H1 (cell line): ENCODE measurements at regions not wholly inside any gene's neighbourhood (a gene's known extent, or its start where the extent isn't known, plus 50 kb on each side); places are given as distances from the start of the nearest gene placed in this dataset.
A peak's percentile ranks its signal among the peaks of the same experiment; 100 is the strongest.

ENCODE experiments used
- CTCF ChIA-PET: fragments of 300-600 bp; sonication (Branson Sonifier 250); formaldehyde crosslinking; loops from one replicate; lab custom pipeline; 2021; ENCODE audit not compliant: partially characterized antibody; lab: Charles Lee
- POLR2A ChIA-PET: fragments of 300-600 bp; sonication (Branson Sonifier 250); formaldehyde crosslinking; loops from one replicate; lab custom pipeline; 2021; ENCODE audit warnings: inconsistent platforms; ENCODE audit not compliant: partially characterized antibody; lab: Charles Lee
- DNase-seq, 2 experiments: peaks; one replicate each; pipeline versions ENCODE4 v3.0.0 to v3.0.0-alpha.2; 2010 to 2022; ENCODE audit warnings: low spot score in 2 of 2, low read depth in 1 of 2, mixed read lengths in 1 of 2
- FAIRE-seq: peaks from 2 replicates; lab custom pipeline; 2011; peaks lifted over from hg19 to GRCh38; lab: Jason Lieb, UNC
- H2AFZ ChIP-seq: 2 replicates; pipeline ENCODE4 v1.8.1; 2012; ENCODE audit warnings: low read length, inconsistent platforms
- H2AK5ac ChIP-seq: 2 replicates; pipeline ENCODE4 v1.6.1; 2013; ENCODE audit warnings: low read depth, low read length
- H2BK120ac ChIP-seq: replicated peaks from 2 replicates; pipeline ENCODE3; 2013; ENCODE audit warnings: low read depth, low read length, inconsistent platforms
- H2BK12ac ChIP-seq: 2 replicates; pipeline ENCODE4 v1.6.1; 2013; ENCODE audit warnings: low read depth, low read length
- H2BK15ac ChIP-seq: 2 replicates; pipeline ENCODE4 v1.6.1; 2013; ENCODE audit warnings: low read length
- H2BK20ac ChIP-seq: 2 replicates; pipeline ENCODE4 v1.6.1; 2013; ENCODE audit warnings: low read length
- H2BK5ac ChIP-seq: 2 replicates; pipeline ENCODE4 v1.6.1; 2013; ENCODE audit warnings: low read depth, low read length
- H3K14ac ChIP-seq: 2 replicates; pipeline ENCODE4 v1.6.1; 2013; ENCODE audit warnings: inconsistent platforms; ENCODE audit not compliant: insufficient read length
- H3K18ac ChIP-seq: 2 replicates; pipeline ENCODE4 v1.6.1; 2013; ENCODE audit warnings: low read length; ENCODE audit errors: extremely low read depth
- H3K23ac ChIP-seq: 2 replicates; pipeline ENCODE4 v1.6.1; 2013; ENCODE audit warnings: inconsistent platforms; ENCODE audit not compliant: insufficient read length
- H3K23me2 ChIP-seq: 2 replicates; pipeline ENCODE4 v1.6.1; 2013; ENCODE audit warnings: low read depth, low read length
- H3K27ac ChIP-seq: 2 replicates; pipeline ENCODE4 v1.6.1; 2011; ENCODE audit warnings: low read depth, low read length, inconsistent platforms
- H3K27me3 ChIP-seq, 4 experiments: replicated peaks in 1 of 4; 1 replicate in 1 of 4; 2 replicates in 3 of 4; pipeline versions ENCODE4 v1.6.1 to v1.8.1; 2011 to 2013; ENCODE audit warnings: low read length in 3 of 4, mild to moderate bottlenecking in 3 of 4, inconsistent platforms in 2 of 4, mixed read lengths in 2 of 4, moderate library complexity in 1 of 4; ENCODE audit not compliant: control insufficient read depth in 3 of 4, insufficient read depth in 3 of 4; ENCODE audit errors: extremely low read depth in 1 of 4
- H3K36me3 ChIP-seq, 4 experiments: 2 replicates each; pipeline versions ENCODE4 v1.6.1 to v1.8.1; 2011 to 2013; ENCODE audit warnings: mild to moderate bottlenecking in 4 of 4, low read length in 3 of 4, moderate library complexity in 2 of 4, control low read depth in 1 of 4, inconsistent platforms in 1 of 4; ENCODE audit not compliant: insufficient read depth in 4 of 4, control insufficient read depth in 2 of 4
- H3K4ac ChIP-seq: replicated peaks from 2 replicates; pipeline ENCODE3; 2013; ENCODE audit warnings: low read length, low read depth, mixed read lengths, inconsistent platforms; ENCODE audit not compliant: insufficient read length
- H3K4me1 ChIP-seq, 4 experiments: replicated peaks in 1 of 4; 1 replicate in 1 of 4; 2 replicates in 3 of 4; pipeline versions ENCODE4 v1.6.1 to v1.8.1; 2011 to 2013; ENCODE audit warnings: low read length in 3 of 4, inconsistent platforms in 2 of 4, mixed read lengths in 1 of 4; ENCODE audit not compliant: insufficient read depth in 4 of 4, control insufficient read depth in 3 of 4
- H3K4me2 ChIP-seq, 2 experiments: 2 replicates each; pipeline versions ENCODE4 v1.6.1 to v1.8.1; 2011 to 2013; ENCODE audit warnings: low read depth in 2 of 2, low read length in 2 of 2, control low read depth in 1 of 2, inconsistent platforms in 1 of 2, mild to moderate bottlenecking in 1 of 2; ENCODE audit not compliant: insufficient read depth in 1 of 2
- H3K4me3 ChIP-seq, 4 experiments: fragments of 200-600, 300-600 bp in 1 of 4; sonication (generic), shearing (Covaris generic), sonication (Bioruptor Twin) in 1 of 4; 2 replicates each; pipeline versions ENCODE4 v1.5.1 to v1.8.1; 2011 to 2016; ENCODE audit warnings: low read length in 4 of 4, low read depth in 3 of 4, control low read depth in 2 of 4, inconsistent platforms in 2 of 4, mild to moderate bottlenecking in 2 of 4, mixed read lengths in 1 of 4, moderate library complexity in 1 of 4; ENCODE audit not compliant: insufficient read depth in 2 of 4; ENCODE audit errors: extremely low read depth in 1 of 4
- H3K56ac ChIP-seq: replicated peaks from 2 replicates; pipeline ENCODE3; 2013; ENCODE audit warnings: low read depth, mild to moderate bottlenecking, mixed read lengths, low read length, inconsistent platforms; ENCODE audit not compliant: insufficient read length
- H3K79me1 ChIP-seq: 2 replicates; pipeline ENCODE4 v1.6.1; 2013; ENCODE audit warnings: low read depth, low read length, control low read depth
- H3K79me2 ChIP-seq, 2 experiments: 2 replicates each; pipeline versions ENCODE4 v1.6.1 to v1.8.1; 2012 to 2013; ENCODE audit warnings: low read length in 2 of 2, mild to moderate bottlenecking in 2 of 2, inconsistent platforms in 1 of 2; ENCODE audit not compliant: insufficient read depth in 2 of 2, control insufficient read depth in 1 of 2
- H3K9ac ChIP-seq, 4 experiments: replicated peaks in 1 of 4; 1 replicate in 1 of 4; 2 replicates in 3 of 4; pipeline versions ENCODE4 v1.6.1 to v1.8.1; 2011 to 2013; ENCODE audit warnings: low read depth in 3 of 4, low read length in 3 of 4, control low read depth in 2 of 4, mild to moderate bottlenecking in 2 of 4, moderate library complexity in 2 of 4, inconsistent platforms in 1 of 4; ENCODE audit errors: extremely low read depth in 1 of 4
- H3K9me3 ChIP-seq, 2 experiments: 2 replicates each; pipeline versions ENCODE4 v1.6.1 to v1.8.1; 2012 to 2013; ENCODE audit warnings: mild to moderate bottlenecking in 2 of 2, moderate library complexity in 2 of 2, control low read depth in 1 of 2, inconsistent platforms in 1 of 2, low read depth in 1 of 2, low read length in 1 of 2, mixed read lengths in 1 of 2; ENCODE audit not compliant: insufficient read depth in 2 of 2
- H4K20me1 ChIP-seq, 2 experiments: replicated peaks in 1 of 2; 2 replicates each; pipeline versions ENCODE3 to v1.8.1; 2011 to 2013; ENCODE audit warnings: inconsistent platforms in 2 of 2, low read length in 2 of 2, mild to moderate bottlenecking in 1 of 2; ENCODE audit not compliant: insufficient read depth in 2 of 2, control insufficient read depth in 1 of 2
- H4K5ac ChIP-seq: 2 replicates; pipeline ENCODE4 v1.6.1; 2013; ENCODE audit warnings: low read length, low read depth, mixed read lengths, inconsistent platforms; ENCODE audit not compliant: insufficient read length
- H4K8ac ChIP-seq: 2 replicates; pipeline ENCODE4 v1.8.0; 2013; ENCODE audit warnings: mild to moderate bottlenecking, moderate library complexity, low read length, inconsistent platforms; ENCODE audit not compliant: insufficient read depth; ENCODE audit errors: extremely low read depth
- H4K91ac ChIP-seq: replicated peaks from 2 replicates; pipeline ENCODE3; 2013; ENCODE audit warnings: low read length, mixed read lengths, inconsistent platforms; ENCODE audit not compliant: insufficient read length
- ATF2 ChIP-seq: IDR thresholded peaks from 2 replicates; pipeline ENCODE4 v1.6.1; 2012; ENCODE audit warnings: low read length, inconsistent platforms
- KDM5A ChIP-seq: fragments of 200-600 bp; IDR thresholded peaks from 2 replicates; pipeline ENCODE4 v1.7.1; 2012; ENCODE audit warnings: mild to moderate bottlenecking, low read length, inconsistent platforms, mixed read lengths
- POLR2A ChIP-seq, 2 experiments: IDR thresholded peaks; 1 replicate in 1 of 2; 2 replicates in 1 of 2; pipeline ENCODE4 v1.6.1; 2011; ENCODE audit warnings: low read depth in 2 of 2, low read length in 2 of 2, mild to moderate bottlenecking in 2 of 2; ENCODE audit errors: control extremely low read depth in 1 of 2
- TAF1 ChIP-seq: IDR thresholded peaks from 2 replicates; pipeline ENCODE4 v1.6.1; 2011; ENCODE audit warnings: mild to moderate bottlenecking, low read depth, low read length
- TEAD4 ChIP-seq: IDR thresholded peaks from 2 replicates; pipeline ENCODE4 v1.6.1; 2012; ENCODE audit warnings: low read depth, low read length, inconsistent platforms, mixed read lengths
- WGBS, 2 experiments: shearing (Covaris generic) in 1 of 2; methylation state at CpG; one replicate each; pipeline versions ENCODE4 v1.1.6 to v1.1.7; 2013 to 2015; ENCODE audit warnings: low lambda C conversion rate in 2 of 2, mixed read lengths in 2 of 2, inconsistent platforms in 1 of 2, low coverage in 1 of 2, missing lambda C conversion rate in 1 of 2; ENCODE audit not compliant: insufficient replicate concordance in 2 of 2, insufficient coverage in 1 of 2, insufficient read length in 1 of 2; ENCODE audit errors: extremely low coverage in 1 of 2, missing lambda C conversion rate in 1 of 2; 5-methylcytosine and 5-hydroxymethylcytosine counted together

DNA sequence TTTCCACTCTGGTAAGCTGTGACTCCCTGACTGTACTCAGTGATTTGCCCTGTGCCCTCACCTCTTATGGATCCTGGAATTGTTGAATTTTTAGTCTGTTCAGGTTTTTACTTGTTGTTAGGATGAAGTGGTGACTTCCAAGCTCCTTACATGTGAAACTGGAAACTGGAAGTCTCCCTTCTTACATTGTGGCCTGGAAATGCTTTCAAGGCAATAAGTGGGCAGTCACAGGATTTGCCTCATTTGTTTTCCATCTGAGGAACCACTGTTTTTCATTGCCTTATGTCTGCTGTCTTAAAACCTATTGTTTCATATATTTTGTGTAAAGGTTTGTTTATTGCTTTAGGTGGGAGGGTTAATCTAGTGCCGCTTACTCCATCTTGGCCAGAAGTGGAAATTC lies 155.8 kb downstream of the CYB561 start:
- Histone ChIP-seq H3K36me3 (no peaks in the 10 kb centered on the region), H3K79me2 (no peaks in the 10 kb centered on the region), H2AFZ (no peak overlapping the region), H3K56ac (no peak overlapping the region), H3K4me1 (peaks cover 0 to 6% (median 0%) of the 10 kb centered on the region in 4 experiments; a peak in 1 of 7 replicates), H3K23ac (no peak overlapping the region), H3K9me3 (peaks cover 5 to 7% of the 10 kb centered on the region in 2 experiments; a peak in 2 of 4 replicates), H4K8ac (no peak overlapping the region), H2BK120ac (no peak overlapping the region), H4K20me1 (no peaks in the 10 kb centered on the region), H2AK5ac (no peak overlapping the region), H3K79me1 (no peaks in the 10 kb centered on the region), H3K9ac (no peak overlapping the region), H3K18ac (peak overlapping the region; percentile 63; the same call in 1 of the 2 replicates), H3K4me2 (peak overlapping the region in 1 of 2 experiments; percentile 19; a peak in 1 of 4 replicates), H2BK20ac (no peak overlapping the region), H3K4me3 (peak overlapping the region in 1 of 4 experiments; percentile 25; a peak in 1 of 8 replicates), H2BK15ac (no peak overlapping the region), H3K14ac (no peak overlapping the region), H3K27ac (no peak overlapping the region), H3K23me2 (no peaks in the 10 kb centered on the region), H3K4ac (no peak overlapping the region), H3K27me3 (no peaks in the 10 kb centered on the region), H2BK12ac (no peak overlapping the region), H2BK5ac (0 out of 2 replicates have a peak overlapping the region, but pooled peaks have one; percentile 5), H4K5ac (no peak overlapping the region), H4K91ac (no peak overlapping the region)
- TF ChIP-seq POLR2A (IDR thresholded peaks at IDR 0.05; ENCODE audit: control extremely low read depth in 1 of 2, low read depth in 2 of 2, low read length in 2 of 2) (no peak), KDM5A (no peak), ATF2 (no peak), TAF1 (no peak), TEAD4 (no peak)
- WGBS, 2 experiments: 95% methylated on average over 1 of the region's 1 CpG; no CpG with 5 or more reads in 1 of the 2 experiments
- ChIA-PET POLR2A (no interaction called here), CTCF (interaction anchor here (0.6 to 0.9 kb wide), 2 partner anchors 10 to 17 kb away, joined by 3 read pairs; no protein-coding TSS in a partner anchor)
- no peak for DNase-seq
- FAIRE-seq: no peak
